Adrenal gland (tissue), 5 donors: ENCODE measurements at regions not wholly inside any gene's neighbourhood (a gene's known extent, or its start where the extent isn't known, plus 50 kb on each side); places are given as distances from the start of the nearest gene placed in this dataset.

ENCODE experiments used
- POLR2A ChIP-seq, 2 donors: fragments of 450-650 bp; IDR thresholded peaks; one replicate each; pipeline ENCODE4 v1.6.1; 2017; ENCODE audit warnings: antibody characterized with exemption in 2 of 2, mild to moderate bottlenecking in 2 of 2, moderate library complexity in 1 of 2
- TF ChIP-seq, protein P1 (sequence below), 6 experiments: fragments of 450-650 bp in 4 of 6; fragments of 200-600 bp in 2 of 6; sonication (generic) in 1 of 6; IDR thresholded peaks; 1 replicate in 5 of 6; 2 replicates in 1 of 6; pipeline versions ENCODE4 v1.5.1 to v1.8.0; 2016 to 2021; ENCODE audit warnings: antibody characterized with exemption in 6 of 6, mild to moderate bottlenecking in 2 of 6, moderate library complexity in 1 of 6
- donor health status: DM: no; HTN: no; CAD: no.

DNA sequence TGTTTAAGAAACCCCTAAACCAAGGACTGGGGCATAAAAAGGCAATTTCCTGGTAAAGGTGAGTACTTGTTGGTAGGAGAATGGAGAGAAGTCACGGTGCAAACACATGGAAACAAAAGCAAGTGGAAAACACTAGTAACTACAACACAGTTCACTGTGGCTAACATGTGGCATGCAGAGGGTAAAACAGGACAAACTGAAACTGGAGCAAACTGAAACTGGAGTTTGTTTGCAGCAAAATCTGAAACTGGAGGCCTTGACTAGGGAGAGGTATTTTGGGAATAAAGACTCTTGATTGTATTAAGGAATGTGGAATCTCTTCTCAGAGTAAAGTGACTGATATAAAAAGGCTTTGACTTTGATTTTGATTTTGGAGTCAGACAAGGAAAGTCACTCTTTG is 376.3 kb upstream of the PRMT6 start:
- no peak for TF ChIP-seq POLR2A (IDR thresholded peaks at IDR 0.05)
- TF ChIP-seq, protein P1, sequence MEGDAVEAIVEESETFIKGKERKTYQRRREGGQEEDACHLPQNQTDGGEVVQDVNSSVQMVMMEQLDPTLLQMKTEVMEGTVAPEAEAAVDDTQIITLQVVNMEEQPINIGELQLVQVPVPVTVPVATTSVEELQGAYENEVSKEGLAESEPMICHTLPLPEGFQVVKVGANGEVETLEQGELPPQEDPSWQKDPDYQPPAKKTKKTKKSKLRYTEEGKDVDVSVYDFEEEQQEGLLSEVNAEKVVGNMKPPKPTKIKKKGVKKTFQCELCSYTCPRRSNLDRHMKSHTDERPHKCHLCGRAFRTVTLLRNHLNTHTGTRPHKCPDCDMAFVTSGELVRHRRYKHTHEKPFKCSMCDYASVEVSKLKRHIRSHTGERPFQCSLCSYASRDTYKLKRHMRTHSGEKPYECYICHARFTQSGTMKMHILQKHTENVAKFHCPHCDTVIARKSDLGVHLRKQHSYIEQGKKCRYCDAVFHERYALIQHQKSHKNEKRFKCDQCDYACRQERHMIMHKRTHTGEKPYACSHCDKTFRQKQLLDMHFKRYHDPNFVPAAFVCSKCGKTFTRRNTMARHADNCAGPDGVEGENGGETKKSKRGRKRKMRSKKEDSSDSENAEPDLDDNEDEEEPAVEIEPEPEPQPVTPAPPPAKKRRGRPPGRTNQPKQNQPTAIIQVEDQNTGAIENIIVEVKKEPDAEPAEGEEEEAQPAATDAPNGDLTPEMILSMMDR (IDR thresholded peaks at IDR 0.05): no peak
